GM12891 (cell line): ENCODE measurements at regions not wholly inside any gene's neighbourhood (a gene's known extent, or its start where the extent isn't known, plus 50 kb on each side); places are given as distances from the start of the nearest gene placed in this dataset.

Source experiments
- DNase-seq: peaks from one replicate; pipeline ENCODE4 v3.0.0; 2011; ENCODE audit warnings: low spot score; ENCODE audit not compliant: insufficient read length
- FAIRE-seq: peaks from 2 replicates; lab custom pipeline; 2011; peaks lifted over from hg19 to GRCh38; lab: Jason Lieb, UNC
- PAX5 ChIP-seq: IDR thresholded peaks from 2 replicates; pipeline ENCODE4 v1.6.1; 2011; ENCODE audit warnings: low read length, moderate library complexity, mild to moderate bottlenecking; ENCODE audit not compliant: insufficient read depth, severe bottlenecking
- POLR2A ChIP-seq: IDR thresholded peaks from 2 replicates; pipeline ENCODE4 v1.6.1; 2011; ENCODE audit warnings: low read depth, low read length, control low read depth
- POLR2AphosphoS5 ChIP-seq: IDR thresholded peaks from 2 replicates; pipeline ENCODE4 v1.6.1; 2011; ENCODE audit warnings: low read depth, low read length, control low read depth
- POU2F2 ChIP-seq: IDR thresholded peaks from 2 replicates; pipeline ENCODE4 v1.6.1; 2011; ENCODE audit warnings: low read depth, mild to moderate bottlenecking, control low read depth, low read length, moderate library complexity
- SPI1 ChIP-seq: IDR thresholded peaks from 2 replicates; pipeline ENCODE4 v1.6.1; 2011; ENCODE audit warnings: low read depth, low read length, control low read depth
- TAF1 ChIP-seq: IDR thresholded peaks from 2 replicates; pipeline ENCODE4 v1.6.1; 2011; ENCODE audit warnings: low read depth, low read length, control low read depth

DNA sequence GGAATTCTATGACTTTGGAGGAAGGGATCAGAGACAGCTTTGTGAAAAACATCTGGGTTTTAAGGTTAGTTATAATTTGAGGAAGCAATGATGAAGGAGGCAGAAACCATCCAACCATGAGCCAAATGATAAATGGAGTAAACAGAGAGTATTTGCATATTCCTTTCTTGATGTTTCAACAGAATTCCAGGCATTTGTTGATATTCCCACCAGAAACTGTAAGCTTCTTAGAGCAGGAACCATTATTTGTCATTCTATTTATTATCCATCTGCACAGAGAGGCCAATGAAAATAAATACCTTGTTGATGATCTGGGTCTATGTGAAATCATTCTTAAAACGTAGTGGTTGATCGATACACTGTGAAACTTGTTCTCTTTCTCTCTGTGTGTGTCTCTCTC, 715.3 kb downstream of the INHBA start:
- DNase-seq: no peak
- no peak for FAIRE-seq
- TF ChIP-seq POLR2A (no peak), PAX5 (no peak), POLR2AphosphoS5 (no peak), SPI1 (no peak)

DNA sequence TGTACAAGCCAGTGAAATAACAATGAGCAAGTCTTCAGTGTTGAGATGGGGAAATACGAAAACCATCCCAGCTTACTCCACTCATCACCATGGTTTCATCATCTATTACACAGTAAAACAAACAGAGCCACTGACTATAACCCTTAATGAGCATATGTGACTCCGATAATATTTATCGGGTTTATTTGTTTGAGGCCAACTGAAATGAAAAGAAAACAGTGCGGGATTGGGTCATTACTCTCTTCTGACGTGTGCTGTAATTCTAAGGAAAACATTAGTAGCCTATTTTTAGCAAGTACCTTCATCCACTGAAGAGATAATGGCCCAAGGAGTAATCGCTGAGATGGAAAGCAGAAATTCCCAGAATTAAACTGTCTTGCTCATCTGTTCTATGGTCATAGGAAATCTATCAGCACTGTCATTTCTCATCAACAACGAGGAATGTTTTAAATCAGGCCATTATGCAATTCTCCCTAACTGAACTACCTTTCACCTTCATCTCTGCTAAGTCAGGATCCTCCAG, 716.5 kb downstream of the INHBA start:
- DNase-seq: no peak
- TF ChIP-seq POU2F2: no peak
- TF ChIP-seq POLR2AphosphoS5: no peak
- no peak for TF ChIP-seq TAF1
- TF ChIP-seq SPI1: no peak
- TF ChIP-seq PAX5: no peak
- no peak for TF ChIP-seq POLR2A
- FAIRE-seq: no peak

DNA sequence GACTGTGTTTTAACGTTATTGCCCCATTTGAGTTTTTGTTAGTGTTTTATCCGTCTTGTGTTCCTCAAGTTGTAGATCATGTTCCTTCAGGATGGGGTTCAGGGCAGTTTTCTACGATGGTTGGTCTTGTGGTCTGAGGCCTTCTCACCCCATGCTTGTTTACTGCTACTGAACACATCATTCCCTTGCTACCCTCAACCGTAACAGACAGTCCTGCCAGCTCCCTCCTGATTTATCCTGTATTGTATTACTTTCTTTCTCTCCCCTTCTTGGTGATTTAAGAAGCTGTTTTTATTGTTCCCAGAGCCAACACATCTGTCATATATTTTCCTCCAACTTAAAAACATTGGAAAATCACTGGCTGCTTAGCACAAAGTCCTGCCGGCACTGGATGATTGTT, 719.8 kb downstream of the INHBA start:
- TF ChIP-seq PAX5 (no peak), POLR2A (no peak), POU2F2 (no peak), SPI1 (no peak), TAF1 (no peak), POLR2AphosphoS5 (no peak)
- DNase-seq: no peak
- FAIRE-seq: no peak

DNA sequence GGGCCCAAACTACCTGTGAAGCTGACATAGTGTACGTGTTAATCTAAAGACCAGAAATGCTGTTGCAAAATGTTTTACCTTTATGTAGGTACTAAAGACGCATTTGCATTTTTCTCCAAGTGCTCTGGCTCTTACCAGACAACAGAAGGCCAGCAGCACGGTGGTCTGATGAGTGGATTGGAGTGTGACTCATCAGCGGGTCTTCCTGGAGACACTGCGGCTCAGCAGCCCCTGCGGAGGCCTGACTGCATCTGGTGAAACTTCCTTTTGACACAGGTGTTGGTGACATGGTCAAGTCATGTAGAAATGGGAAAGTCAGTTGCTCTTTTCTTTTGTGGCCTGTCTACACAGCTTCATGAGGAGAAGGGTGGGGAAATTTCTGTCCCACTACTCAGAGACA, 723.6 kb downstream of the INHBA start:
- DNase-seq: no peak
- no peak for FAIRE-seq
- TF ChIP-seq SPI1 (no peak), TAF1 (no peak), PAX5 (no peak), POU2F2 (no peak), POLR2AphosphoS5 (no peak), POLR2A (no peak)

DNA sequence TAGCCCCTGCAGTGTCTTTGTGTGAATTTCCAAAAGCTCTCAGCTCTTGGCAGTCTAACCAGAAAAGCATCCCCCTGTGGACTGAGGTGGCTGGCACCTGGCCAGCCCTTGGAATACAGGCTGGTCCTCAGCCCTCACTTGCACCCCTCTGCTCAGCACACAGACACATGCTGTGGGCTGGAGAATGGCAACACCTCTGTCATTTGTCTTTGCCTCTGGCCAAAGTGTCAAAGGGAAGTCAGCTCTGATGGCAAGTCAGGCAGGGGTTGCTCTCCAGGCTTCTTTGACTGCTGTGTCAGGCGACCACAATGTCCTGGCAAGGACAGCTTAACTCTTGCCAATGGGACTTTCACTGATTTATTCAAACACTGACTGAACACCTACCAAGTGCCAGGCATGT, 724.8 kb downstream of the INHBA start:
- FAIRE-seq: no peak
- no peak for TF ChIP-seq PAX5
- TF ChIP-seq POU2F2: no peak
- TF ChIP-seq POLR2AphosphoS5: no peak
- no peak for TF ChIP-seq TAF1
- no peak for TF ChIP-seq POLR2A
- no peak for TF ChIP-seq SPI1
- no peak for DNase-seq

DNA sequence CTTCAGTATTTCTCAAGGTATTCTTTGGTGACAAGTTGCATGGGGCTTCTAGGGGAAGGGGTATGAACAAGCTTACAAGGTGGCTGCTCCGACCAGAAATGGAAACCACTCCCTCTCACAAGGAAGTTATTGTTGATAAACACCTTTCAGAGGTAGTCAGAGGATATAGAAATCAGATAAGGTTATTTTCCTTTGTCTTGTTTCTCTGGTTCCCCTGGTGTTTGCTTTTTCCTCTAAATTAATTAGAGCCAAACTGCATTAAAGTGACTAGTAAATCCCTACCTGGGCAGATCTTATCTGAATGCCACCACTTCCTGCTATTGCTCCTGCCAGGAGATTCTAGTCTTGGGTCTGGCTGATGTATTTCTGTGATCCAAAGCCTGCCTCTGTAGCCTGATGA, 725.4 kb downstream of the INHBA start:
- TF ChIP-seq POU2F2: no peak
- no peak for FAIRE-seq
- no peak for DNase-seq

DNA sequence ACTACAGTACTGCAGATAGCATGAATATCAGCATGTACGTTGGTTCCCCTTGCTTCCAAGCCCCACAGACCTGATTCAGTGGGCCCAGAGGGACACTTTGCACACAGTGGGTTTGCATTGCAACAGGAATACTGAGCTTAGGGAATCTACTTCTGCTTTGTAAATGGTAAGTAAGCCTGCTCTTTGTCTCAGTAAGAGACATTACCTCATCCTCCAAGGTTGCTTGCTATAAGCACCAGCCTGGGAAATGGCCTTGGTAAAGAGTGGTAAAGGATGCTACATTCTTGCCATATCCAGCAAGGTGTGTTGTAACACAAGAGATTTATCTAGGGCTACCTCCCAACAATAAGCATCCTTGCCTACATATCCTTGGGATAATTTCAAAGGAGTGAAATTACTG, 730.5 kb downstream of the INHBA start:
- TF ChIP-seq TAF1 (no peak), POLR2AphosphoS5 (no peak), POU2F2 (no peak), PAX5 (no peak), POLR2A (no peak), SPI1 (no peak)
- DNase-seq (no peak), FAIRE-seq (no peak)

DNA sequence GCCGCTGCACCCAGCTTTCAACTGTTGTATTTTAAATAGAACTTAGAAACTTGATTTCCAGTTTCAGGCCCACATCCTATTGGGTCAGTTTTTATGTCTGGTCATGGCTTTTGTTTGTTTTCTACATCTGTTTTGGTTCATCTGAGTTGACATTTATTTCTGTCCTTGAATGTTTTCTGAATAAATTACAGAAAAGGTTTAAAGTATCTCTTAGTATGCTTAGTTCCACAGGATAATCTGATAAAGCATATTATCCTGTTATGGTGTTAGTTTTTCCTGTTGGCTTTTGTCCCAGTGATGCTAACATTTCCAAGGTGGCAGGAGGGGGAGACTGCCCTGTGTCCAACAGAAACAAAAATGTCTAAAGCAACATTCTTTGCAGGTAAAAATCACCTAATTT, 733.2 kb downstream of the INHBA start:
- FAIRE-seq (no peak), DNase-seq (no peak)

DNA sequence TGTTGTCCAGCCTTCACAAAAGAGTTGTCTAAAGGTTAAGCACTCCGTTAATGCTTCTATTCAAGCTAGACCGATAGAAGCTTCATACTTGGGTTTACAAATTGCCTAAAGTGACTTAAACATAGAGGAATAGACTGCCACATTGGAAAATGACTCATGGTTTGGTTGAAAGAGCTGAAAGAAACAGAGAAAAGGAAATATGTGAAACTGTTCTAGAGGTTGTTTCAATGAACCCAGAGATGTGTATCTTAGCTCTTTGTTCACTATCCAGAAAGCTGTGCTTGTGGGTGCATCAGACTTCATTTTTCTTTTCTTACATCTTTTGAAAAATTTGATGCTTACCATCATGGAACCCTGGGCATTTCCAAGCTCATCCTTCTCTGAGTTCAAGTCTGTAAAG, 736.2 kb downstream of the INHBA start:
- TF ChIP-seq SPI1 (no peak), PAX5 (no peak)
- DNase-seq (no peak), FAIRE-seq (no peak)

More for the DNA sequence above, 733.2 kb downstream of the INHBA start:
- TF ChIP-seq SPI1: no peak
- no peak for TF ChIP-seq TAF1
- no peak for TF ChIP-seq PAX5
- TF ChIP-seq POLR2A: no peak
- no peak for TF ChIP-seq POLR2AphosphoS5
- no peak for TF ChIP-seq POU2F2

DNA sequence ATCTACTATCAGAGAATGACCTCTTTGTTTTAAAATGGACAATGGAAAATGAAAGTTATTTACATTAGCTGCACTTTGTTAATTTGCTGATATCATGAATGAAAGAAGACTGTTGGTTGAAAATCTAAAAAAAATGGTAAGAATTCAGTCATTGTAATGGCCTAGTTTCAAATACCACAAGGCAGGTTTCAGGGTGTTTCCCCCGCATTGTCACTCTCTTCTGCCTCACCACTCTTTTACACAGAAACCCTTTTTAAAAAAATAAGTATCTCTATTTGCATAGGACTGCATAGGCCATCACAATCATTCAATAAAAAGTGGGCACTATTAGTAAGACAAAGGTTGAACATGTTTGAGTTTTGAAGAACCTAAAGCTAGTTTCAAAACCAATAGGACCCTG, 737.1 kb downstream of the INHBA start:
- FAIRE-seq (no peak), DNase-seq (no peak)

More for the DNA sequence above, 737.1 kb downstream of the INHBA start:
- no peak for TF ChIP-seq PAX5
- TF ChIP-seq POU2F2: no peak
- no peak for TF ChIP-seq POLR2A
- TF ChIP-seq SPI1: no peak
- no peak for TF ChIP-seq POLR2AphosphoS5
- no peak for TF ChIP-seq TAF1
